ENCODE measurements at regions not wholly inside any gene's neighbourhood (a gene's known extent, or its start where the extent isn't known, plus 50 kb on each side); places are given as distances from the start of the nearest gene placed in this dataset.
"Not testable (repeated sequence)": the region's sequence is repeated elsewhere in the genome, so short reads cannot be mapped to it uniquely, and the experiment has no call there.

GRCh38 chr1:70826428-70826827, 221.2 kb downstream of the PTGER3 start:
- Mint-ChIP-seq H3K27me3 (no peaks in the 10 kb centered on the region), H3K27ac (no peak overlapping the region), H3K4me3 (no peak overlapping the region), H3K36me3 (no peaks in the 10 kb centered on the region), H3K4me1 (no peaks in the 10 kb centered on the region), H3K9me3 (peaks cover 0 to 8% (median 4%) of the 10 kb centered on the region in 8 donors)
- H3K36me3 ChIP-seq (ENCODE audit: insufficient read depth, low read length) = no peaks in the 10 kb centered on the region
- ChIA-PET POLR2A (ENCODE audit: partially characterized antibody) (no interaction called here), CTCF (ENCODE audit: partially characterized antibody) (no interaction called here)
- no peak overlapping the region for H3K4me3 ChIP-seq (ENCODE audit: low read length in 2 of 2)
- peak in 1 of 5 donors; percentile 29 for DNase-seq
- no peak overlapping the region for H3K27ac ChIP-seq (ENCODE audit: low read depth, low read length)
- H3K9me3 ChIP-seq (ENCODE audit: control insufficient read depth in 1 of 2, low read length in 2 of 2) = no peaks in the 10 kb centered on the region
- H3K4me1 ChIP-seq (ENCODE audit: insufficient read depth, low read length) = no peaks in the 10 kb centered on the region
- no peaks in the 10 kb centered on the region for H3K27me3 ChIP-seq (ENCODE audit: insufficient read depth, low read length)
- intact Hi-C loops (cut with micrococcal nuclease) = no loop called here

DNA sequence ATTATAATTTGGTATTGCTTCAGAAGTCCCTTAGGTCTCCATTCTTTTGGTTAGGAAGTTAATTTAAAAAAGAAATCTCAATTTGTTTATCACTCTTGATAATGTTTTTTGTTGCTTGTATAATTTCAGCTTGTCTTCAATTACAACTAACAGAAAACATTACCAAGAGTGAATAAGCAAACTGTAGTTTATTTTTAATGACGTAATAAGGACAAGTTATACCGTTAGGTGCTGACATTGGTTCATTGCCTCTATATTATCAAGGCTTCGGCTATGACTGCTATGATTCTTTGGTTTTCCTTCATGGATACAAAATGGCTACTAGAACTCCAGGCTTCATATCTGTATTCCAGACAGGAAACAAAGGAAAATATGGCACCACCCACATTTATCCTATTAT, 220.6 kb downstream of the PTGER3 start:
- H3K4me3 ChIP-seq (ENCODE audit: low read length in 2 of 2) = no peak overlapping the region
- H3K9me3 Mint-ChIP-seq = peaks cover 0 to 8% (median 4%) of the 10 kb centered on the region in 8 donors
- no peaks in the 10 kb centered on the region for H3K9me3 ChIP-seq (ENCODE audit: control insufficient read depth in 1 of 2, low read length in 2 of 2)
- H3K4me1 Mint-ChIP-seq = no peaks in the 10 kb centered on the region
- no peak overlapping the region for H3K27ac ChIP-seq (ENCODE audit: low read depth, low read length)
- no peaks in the 10 kb centered on the region for H3K27me3 ChIP-seq (ENCODE audit: insufficient read depth, low read length)
- POLR2A ChIA-PET (ENCODE audit: partially characterized antibody) = no interaction called here
- H3K27me3 Mint-ChIP-seq = no peaks in the 10 kb centered on the region
- intact Hi-C loops (cut with micrococcal nuclease) = no loop called here
- H3K36me3 ChIP-seq (ENCODE audit: insufficient read depth, low read length) = no peaks in the 10 kb centered on the region
- no peaks in the 10 kb centered on the region for H3K36me3 Mint-ChIP-seq
- no peak for DNase-seq
- CTCF ChIA-PET (ENCODE audit: partially characterized antibody) = no interaction called here
- no peaks in the 10 kb centered on the region for H3K4me1 ChIP-seq (ENCODE audit: insufficient read depth, low read length)
- H3K4me3 Mint-ChIP-seq = no peak overlapping the region
- no peak overlapping the region for H3K27ac Mint-ChIP-seq

- Histone ChIP-seq H3K9me3 (ENCODE audit: control insufficient read depth in 1 of 2, low read length in 2 of 2) (no peaks in the 10 kb centered on the region), H3K27me3 (ENCODE audit: insufficient read depth, low read length) (no peaks in the 10 kb centered on the region), H3K36me3 (ENCODE audit: insufficient read depth, low read length) (no peaks in the 10 kb centered on the region), H3K4me3 (ENCODE audit: low read length in 2 of 2) (no peak overlapping the region), H3K27ac (ENCODE audit: low read depth, low read length) (no peak overlapping the region), H3K4me1 (ENCODE audit: insufficient read depth, low read length) (no peaks in the 10 kb centered on the region)
- H3K4me3 Mint-ChIP-seq = no peak overlapping the region
- ChIA-PET CTCF (ENCODE audit: partially characterized antibody) (no interaction called here), POLR2A (ENCODE audit: partially characterized antibody) (no interaction called here)
- DNase-seq = no peak
- peaks cover 0 to 12% (median 4%) of the 10 kb centered on the region in 8 donors for H3K9me3 Mint-ChIP-seq
- H3K27ac Mint-ChIP-seq = no peak overlapping the region
- intact Hi-C loops (cut with micrococcal nuclease) = no loop called here
- no peaks in the 10 kb centered on the region for H3K36me3 Mint-ChIP-seq
- H3K27me3 Mint-ChIP-seq = no peaks in the 10 kb centered on the region
- no peaks in the 10 kb centered on the region for H3K4me1 Mint-ChIP-seq
Observed at GRCh38 chr1:70828177-70828576, 219.4 kb downstream of the PTGER3 start.

GRCh38 chr1:70834365-70834764, 213.3 kb downstream of the PTGER3 start:
- peaks cover 0 to 18% (median 2%) of the 10 kb centered on the region in 8 donors for H3K9me3 Mint-ChIP-seq
- POLR2A ChIA-PET (ENCODE audit: partially characterized antibody); H3K27ac Mint-ChIP-seq; H3K36me3 Mint-ChIP-seq; H3K4me3 Mint-ChIP-seq; intact Hi-C loops (cut with micrococcal nuclease); H3K9me3 ChIP-seq (ENCODE audit: control insufficient read depth in 1 of 2, low read length in 2 of 2); H3K27ac ChIP-seq (ENCODE audit: low read depth, low read length); H3K4me1 ChIP-seq (ENCODE audit: insufficient read depth, low read length); H3K36me3 ChIP-seq (ENCODE audit: insufficient read depth, low read length); H3K4me3 ChIP-seq (ENCODE audit: low read length in 2 of 2); CTCF ChIA-PET (ENCODE audit: partially characterized antibody); H3K4me1 Mint-ChIP-seq; DNase-seq; H3K27me3 Mint-ChIP-seq; H3K27me3 ChIP-seq (ENCODE audit: insufficient read depth, low read length): not testable (repeated sequence)

DNA sequence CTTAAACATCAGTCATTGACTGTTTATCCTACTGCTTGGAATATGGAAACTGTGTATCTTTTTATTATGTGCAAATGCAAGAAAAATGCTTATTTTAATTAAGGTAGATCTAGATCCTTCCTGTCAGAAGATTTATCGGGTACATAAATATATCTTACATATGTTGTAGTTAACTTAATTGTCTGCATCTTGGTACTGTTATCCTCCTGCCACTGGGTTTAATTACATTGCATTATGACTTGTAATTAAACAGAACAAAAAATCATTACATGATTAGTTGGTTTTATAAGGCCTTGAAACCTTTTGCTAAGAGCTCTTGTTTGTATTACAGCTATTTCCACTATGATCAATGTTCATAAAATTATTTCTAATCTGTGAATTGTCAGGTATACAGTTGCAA, 211.2 kb downstream of the PTGER3 start:
- Mint-ChIP-seq H3K4me1 (no peaks in the 10 kb centered on the region), H3K27me3 (no peaks in the 10 kb centered on the region), H3K27ac (no peak overlapping the region), H3K36me3 (no peaks in the 10 kb centered on the region), H3K9me3 (peaks cover 0 to 14% (median under 1%) of the 10 kb centered on the region in 8 donors), H3K4me3 (no peak overlapping the region)
- Histone ChIP-seq H3K27ac (ENCODE audit: low read depth, low read length) (no peak overlapping the region), H3K9me3 (ENCODE audit: control insufficient read depth in 1 of 2, low read length in 2 of 2) (no peaks in the 10 kb centered on the region), H3K4me3 (ENCODE audit: low read length in 2 of 2) (no peak overlapping the region), H3K4me1 (ENCODE audit: insufficient read depth, low read length) (no peaks in the 10 kb centered on the region), H3K36me3 (ENCODE audit: insufficient read depth, low read length) (no peaks in the 10 kb centered on the region), H3K27me3 (ENCODE audit: insufficient read depth, low read length) (no peaks in the 10 kb centered on the region)
- intact Hi-C loops (cut with micrococcal nuclease) = no loop called here
- ChIA-PET POLR2A (ENCODE audit: partially characterized antibody) (no interaction called here), CTCF (ENCODE audit: partially characterized antibody) (no interaction called here)
- no peak for DNase-seq

GRCh38 chr1:70840260-70840953, 207.2 kb downstream of the PTGER3 start:
- no peak overlapping the region for H3K4me3 ChIP-seq (ENCODE audit: low read length in 2 of 2)
- no peak overlapping the region for H3K4me3 Mint-ChIP-seq
- no peaks in the 10 kb centered on the region for H3K36me3 Mint-ChIP-seq
- no peaks in the 10 kb centered on the region for H3K36me3 ChIP-seq (ENCODE audit: insufficient read depth, low read length)
- ChIA-PET CTCF (ENCODE audit: partially characterized antibody) (no interaction called here), POLR2A (ENCODE audit: partially characterized antibody) (no interaction called here)
- intact Hi-C loops (cut with micrococcal nuclease) = no loop called here
- peaks cover 0 to 9% (median 3%) of the 10 kb centered on the region in 8 donors for H3K9me3 Mint-ChIP-seq
- DNase-seq = no peak
- no peaks in the 10 kb centered on the region for H3K27me3 Mint-ChIP-seq
- no peaks in the 10 kb centered on the region for H3K4me1 ChIP-seq (ENCODE audit: insufficient read depth, low read length)
- no peaks in the 10 kb centered on the region for H3K9me3 ChIP-seq (ENCODE audit: control insufficient read depth in 1 of 2, low read length in 2 of 2)
- H3K27ac ChIP-seq (ENCODE audit: low read depth, low read length) = no peak overlapping the region
- H3K27ac Mint-ChIP-seq = no peak overlapping the region
- H3K4me1 Mint-ChIP-seq = no peaks in the 10 kb centered on the region
- no peaks in the 10 kb centered on the region for H3K27me3 ChIP-seq (ENCODE audit: insufficient read depth, low read length)

DNA sequence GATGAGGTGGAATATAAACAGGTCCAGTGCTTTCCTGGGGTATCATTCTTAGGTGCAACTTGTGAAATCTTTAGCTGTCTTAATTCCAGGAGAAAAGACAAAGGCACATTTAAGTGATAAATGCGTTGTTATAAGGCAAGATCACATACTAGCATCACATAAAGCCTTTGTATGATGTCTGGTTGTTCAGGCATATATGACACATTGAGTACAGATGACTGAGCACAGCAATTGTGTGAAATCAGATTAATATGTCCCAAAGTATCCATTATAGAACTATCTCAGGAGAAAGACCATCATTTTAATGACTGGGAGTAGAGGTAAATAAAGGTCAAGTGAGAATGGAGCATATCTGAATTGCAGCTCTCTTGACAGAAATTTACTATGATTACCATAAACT, 205.1 kb downstream of the PTGER3 start:
- Histone ChIP-seq H3K9me3 (ENCODE audit: control insufficient read depth in 1 of 2, low read length in 2 of 2) (no peaks in the 10 kb centered on the region), H3K4me3 (ENCODE audit: low read length in 2 of 2) (no peak overlapping the region), H3K27me3 (ENCODE audit: insufficient read depth, low read length) (no peaks in the 10 kb centered on the region), H3K27ac (ENCODE audit: low read depth, low read length) (no peak overlapping the region), H3K36me3 (ENCODE audit: insufficient read depth, low read length) (no peaks in the 10 kb centered on the region), H3K4me1 (ENCODE audit: insufficient read depth, low read length) (no peaks in the 10 kb centered on the region)
- Mint-ChIP-seq H3K27me3 (no peaks in the 10 kb centered on the region), H3K4me3 (no peak overlapping the region), H3K27ac (no peak overlapping the region), H3K36me3 (no peaks in the 10 kb centered on the region), H3K4me1 (no peaks in the 10 kb centered on the region), H3K9me3 (peaks cover 0 to 10% (median 7%) of the 10 kb centered on the region in 8 donors)
- ChIA-PET CTCF (ENCODE audit: partially characterized antibody) (no interaction called here), POLR2A (ENCODE audit: partially characterized antibody) (no interaction called here)
- DNase-seq = no peak
- intact Hi-C loops (cut with micrococcal nuclease) = no loop called here

DNA sequence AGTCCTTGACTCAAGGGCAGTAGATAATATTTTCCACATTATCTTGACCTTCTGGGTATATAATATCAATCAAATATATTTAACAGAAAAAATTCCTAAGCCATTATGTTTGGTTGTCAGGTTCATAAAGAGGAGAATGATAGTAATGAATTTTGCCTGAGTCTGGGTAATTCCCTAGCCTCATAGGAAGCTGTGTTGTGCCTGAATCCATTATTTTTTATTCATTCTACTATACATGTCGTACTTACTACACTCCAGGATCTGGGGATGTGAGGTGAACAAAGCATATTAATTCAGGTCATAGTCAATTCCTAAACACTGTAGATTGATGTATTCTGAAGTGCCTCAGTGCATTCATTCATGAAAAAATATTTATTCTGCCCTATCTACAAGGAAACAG, 204.2 kb downstream of the PTGER3 start:
- no peaks in the 10 kb centered on the region for H3K9me3 ChIP-seq (ENCODE audit: control insufficient read depth in 1 of 2, low read length in 2 of 2)
- H3K36me3 Mint-ChIP-seq = no peaks in the 10 kb centered on the region
- H3K27me3 ChIP-seq (ENCODE audit: insufficient read depth, low read length) = no peaks in the 10 kb centered on the region
- no peaks in the 10 kb centered on the region for H3K4me1 Mint-ChIP-seq
- peaks cover 0 to 10% (median 5%) of the 10 kb centered on the region in 8 donors for H3K9me3 Mint-ChIP-seq
- ChIA-PET POLR2A (ENCODE audit: partially characterized antibody) (no interaction called here), CTCF (ENCODE audit: partially characterized antibody) (no interaction called here)
- DNase-seq = no peak
- H3K27ac ChIP-seq (ENCODE audit: low read depth, low read length) = no peak overlapping the region
- H3K36me3 ChIP-seq (ENCODE audit: insufficient read depth, low read length) = no peaks in the 10 kb centered on the region
- H3K27ac Mint-ChIP-seq = no peak overlapping the region
- no peak overlapping the region for H3K4me3 Mint-ChIP-seq
- H3K4me1 ChIP-seq (ENCODE audit: insufficient read depth, low read length) = no peaks in the 10 kb centered on the region
- intact Hi-C loops (cut with micrococcal nuclease) = no loop called here
- H3K4me3 ChIP-seq (ENCODE audit: low read length in 2 of 2) = no peak overlapping the region
- no peaks in the 10 kb centered on the region for H3K27me3 Mint-ChIP-seq

Measured in CD4-positive, alpha-beta memory T cell (primary cell).